ENCODE measurements at regions not wholly inside any gene's neighbourhood (a gene's known extent, or its start where the extent isn't known, plus 50 kb on each side); places are given as distances from the start of the nearest gene placed in this dataset.

GRCh38 chr3:31176045-31176444 is 281.6 kb upstream of the GADL1 start:
- TF ChIP-seq CTCF (IDR thresholded peaks at IDR 0.05; ENCODE audit: low read depth, low read length) (no peak), POLR2A (IDR thresholded peaks at IDR 0.05; ENCODE audit: extremely low read depth, insufficient read length) (no peak)
